Glomerular visceral epithelial cell (primary cell): ENCODE measurements at regions not wholly inside any gene's neighbourhood (a gene's known extent, or its start where the extent isn't known, plus 50 kb on each side); places are given as distances from the start of the nearest gene placed in this dataset.

Experiments used
- DNase-seq: peaks from one replicate; pipeline ENCODE4 v3.0.0-alpha.2; 2016; ENCODE audit errors: extremely low spot score

- peak; percentile 28 for DNase-seq
Observed at GRCh38 chr2:121860033-121860757, 104.7 kb downstream of the TSN start.

DNA sequence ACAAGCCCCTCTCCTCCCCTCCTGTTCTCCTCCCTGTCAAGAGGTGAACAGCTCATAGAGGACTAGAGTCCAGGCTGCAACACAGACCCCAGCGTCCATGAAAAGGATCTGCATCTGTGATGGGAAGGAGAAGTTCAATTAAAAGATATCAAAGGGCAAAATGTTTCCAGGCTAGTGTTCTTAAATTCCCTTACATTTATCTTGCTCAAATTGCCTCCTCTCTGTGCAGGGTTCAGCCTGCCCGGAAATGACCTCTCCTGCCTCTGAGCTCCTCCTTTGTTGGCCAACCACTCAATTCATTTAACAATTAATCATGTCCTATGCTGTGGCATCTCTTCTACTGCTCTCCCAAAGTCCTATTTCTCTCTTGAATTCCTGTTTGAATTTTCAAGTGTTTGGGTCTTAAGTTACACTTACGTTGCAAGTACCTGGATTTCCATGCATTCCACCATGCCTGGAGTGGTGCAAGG, 105.3 kb downstream of the TSN start:
- DNase-seq: no peak

DNA sequence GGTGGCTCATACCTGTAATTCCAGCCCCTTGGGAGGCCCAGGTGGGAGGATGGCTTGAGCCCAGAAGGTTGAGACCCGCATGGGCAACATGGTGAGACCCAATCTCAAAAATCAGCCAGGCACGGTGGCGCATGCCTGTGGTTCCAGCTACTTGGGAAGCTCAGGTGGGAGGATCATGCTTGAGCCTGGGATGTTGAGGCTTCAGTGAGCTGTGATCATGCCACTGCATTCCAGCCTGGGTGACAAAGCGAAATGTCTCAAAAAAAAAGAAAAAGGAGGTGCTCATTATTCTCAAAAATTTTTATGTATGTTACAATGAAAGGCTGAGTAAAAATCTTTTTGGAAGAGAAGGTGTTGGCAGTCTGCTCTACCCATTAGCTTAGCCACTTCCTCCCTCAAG, 106.8 kb downstream of the TSN start:
- no peak for DNase-seq

DNA sequence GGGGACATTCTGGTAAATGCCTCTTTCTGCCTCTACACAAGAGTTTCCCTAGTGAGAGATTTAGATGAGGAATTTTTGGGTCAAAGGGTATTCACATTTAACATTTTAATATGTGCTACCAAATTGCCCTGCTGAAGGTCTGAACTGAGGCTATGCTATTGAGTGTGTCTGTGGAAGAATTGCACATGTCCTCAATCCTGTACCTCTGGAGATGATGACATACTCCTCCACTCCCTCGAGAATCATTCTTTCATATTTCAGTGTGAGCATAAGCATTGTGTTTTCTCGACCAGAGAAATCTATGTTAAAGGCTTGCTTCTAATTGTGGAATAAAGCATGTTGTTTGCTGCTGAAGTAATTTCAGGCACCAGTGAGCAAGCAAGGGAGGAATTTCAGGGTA, 110.5 kb downstream of the TSN start:
- DNase-seq: no peak

GRCh38 chr2:121866789-121867188, 111.3 kb downstream of the TSN start:
- no peak for DNase-seq

- DNase-seq: no peak
Observed at GRCh38 chr2:121868652-121869051, 113.2 kb downstream of the TSN start.

DNA sequence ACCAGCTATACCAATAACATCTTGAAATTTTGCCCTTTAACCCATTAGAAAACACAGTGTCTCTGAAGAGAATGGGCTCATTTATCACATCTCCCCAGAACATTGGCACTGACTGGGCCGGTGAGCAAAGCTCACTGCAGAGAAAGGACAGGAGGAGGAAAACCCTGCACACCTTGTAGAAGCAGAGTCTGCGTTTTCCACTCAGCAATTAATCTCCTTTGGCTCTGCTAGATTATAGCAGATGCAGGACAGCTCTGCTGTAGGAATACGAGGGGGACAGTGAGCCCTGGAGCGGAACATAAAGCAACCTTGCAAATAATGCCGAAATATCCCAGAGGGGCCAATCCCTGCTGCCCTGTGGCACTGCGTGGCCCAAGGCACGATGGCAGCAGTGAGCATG, 113.9 kb downstream of the TSN start:
- no peak for DNase-seq

GRCh38 chr2:121869873-121870272, 114.4 kb downstream of the TSN start:
- no peak for DNase-seq

DNA sequence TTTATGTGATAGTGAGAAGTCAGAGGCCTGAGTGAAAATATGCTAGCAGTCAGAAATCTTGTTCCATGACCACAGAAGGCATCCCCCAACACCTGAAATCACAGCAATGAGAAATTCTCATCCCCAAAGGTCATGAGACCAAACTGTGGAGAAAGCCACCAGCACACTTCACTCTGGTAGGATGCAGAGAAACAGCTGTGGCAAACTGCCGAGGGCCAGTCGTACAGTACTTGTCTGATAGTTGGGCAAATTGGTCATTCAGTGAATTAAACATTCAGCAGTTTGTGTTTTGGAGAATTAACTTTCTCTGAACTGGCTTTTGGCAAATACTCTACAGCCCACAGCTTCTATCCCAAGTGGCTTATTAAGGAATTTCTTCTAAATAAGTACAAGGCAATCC, 117.2 kb downstream of the TSN start:
- DNase-seq: no peak

GRCh38 chr2:121873864-121874263, 118.4 kb downstream of the TSN start:
- no peak for DNase-seq

DNA sequence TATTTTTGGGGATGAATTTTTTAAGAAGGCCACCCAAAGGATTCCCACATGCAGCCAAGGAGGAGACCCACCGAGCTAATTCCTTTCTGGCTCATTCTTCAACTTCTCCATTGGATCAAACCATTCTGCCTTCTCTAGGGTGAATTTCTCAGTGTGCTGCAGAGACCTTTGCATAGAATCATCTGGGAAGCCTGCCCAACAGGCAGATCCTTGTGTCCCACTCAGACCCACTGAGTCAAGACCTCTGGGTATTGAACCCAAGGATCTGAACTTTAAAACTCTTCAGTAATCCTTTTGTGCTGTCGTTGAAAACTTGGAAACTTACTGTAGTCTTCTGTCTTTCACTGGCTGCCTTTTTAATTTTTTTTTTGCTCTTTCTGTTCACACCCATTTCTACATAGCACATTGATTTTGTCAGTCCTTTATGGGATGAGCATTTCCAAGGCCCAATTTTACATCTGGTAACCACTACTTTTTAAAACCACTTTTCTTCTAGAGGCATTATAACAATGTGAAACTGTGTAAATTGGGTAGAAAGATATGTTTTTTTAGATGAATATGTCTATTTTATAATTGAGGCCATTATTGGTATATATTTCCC, 120.2 kb downstream of the TSN start:
- no peak for DNase-seq

DNA sequence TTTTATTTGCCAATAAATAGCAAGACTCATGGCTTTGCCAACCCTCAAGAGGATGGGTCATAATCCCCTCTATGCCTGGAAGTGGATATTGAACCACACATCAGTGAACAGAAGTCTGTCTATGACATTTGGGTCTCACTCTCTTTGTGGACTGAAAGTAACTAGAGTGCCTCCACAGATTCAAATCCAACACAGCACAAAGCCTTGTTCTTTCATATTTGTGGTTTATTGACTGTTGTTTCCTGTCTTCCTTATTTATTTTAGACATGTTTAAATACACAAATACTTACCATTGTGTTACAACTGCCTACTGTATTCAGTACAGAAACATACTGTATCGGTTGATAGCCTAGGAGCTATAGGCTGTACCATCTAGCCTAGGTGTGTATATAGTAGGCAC, 121.9 kb downstream of the TSN start:
- no peak for DNase-seq

- no peak for DNase-seq
Observed at GRCh38 chr2:121880283-121880682, 124.8 kb downstream of the TSN start.

GRCh38 chr2:121881038-121881437, 125.6 kb downstream of the TSN start:
- no peak for DNase-seq

DNA sequence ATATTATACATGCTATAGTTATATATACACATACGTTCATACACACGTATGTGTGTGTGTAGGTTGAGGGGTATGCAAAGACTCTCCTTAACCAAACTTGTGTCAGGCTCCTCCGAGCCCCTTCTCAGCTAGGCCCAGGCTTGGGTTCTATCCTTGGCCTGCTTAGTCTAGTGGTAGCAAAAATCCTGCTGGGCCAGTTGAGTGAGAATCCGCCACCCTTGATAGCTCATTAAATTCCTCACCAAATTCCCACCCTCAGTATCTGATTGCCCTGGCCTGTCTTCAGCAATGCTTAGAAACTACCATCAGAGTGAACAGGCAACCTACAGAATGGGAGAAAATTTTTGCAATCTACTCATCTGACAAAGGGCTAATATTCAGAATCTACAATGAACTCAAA, 126.5 kb downstream of the TSN start:
- no peak for DNase-seq

GRCh38 chr2:121884078-121884477, 128.6 kb downstream of the TSN start:
- DNase-seq: no peak

- no peak for DNase-seq
Observed at GRCh38 chr2:121884511-121884921, 129.1 kb downstream of the TSN start.

DNA sequence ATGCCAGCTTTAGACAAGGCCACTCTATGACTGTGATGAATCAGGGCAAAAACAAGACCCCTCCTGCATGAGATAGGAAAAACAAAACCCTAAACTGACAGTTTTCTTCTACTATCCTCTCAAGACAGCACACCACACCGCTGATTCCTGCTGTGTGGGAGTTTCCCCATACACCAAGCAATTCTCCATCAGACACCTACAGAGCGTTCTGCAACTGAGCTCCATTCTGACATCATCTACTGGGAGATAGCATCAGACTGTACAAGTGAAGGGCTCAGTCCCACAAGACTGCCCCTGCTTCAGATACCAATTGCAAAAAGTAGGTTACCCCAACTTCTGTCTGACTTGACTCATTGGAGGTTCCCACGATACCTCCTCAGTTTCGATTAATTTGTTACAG, 130.6 kb downstream of the TSN start:
- DNase-seq: no peak

DNA sequence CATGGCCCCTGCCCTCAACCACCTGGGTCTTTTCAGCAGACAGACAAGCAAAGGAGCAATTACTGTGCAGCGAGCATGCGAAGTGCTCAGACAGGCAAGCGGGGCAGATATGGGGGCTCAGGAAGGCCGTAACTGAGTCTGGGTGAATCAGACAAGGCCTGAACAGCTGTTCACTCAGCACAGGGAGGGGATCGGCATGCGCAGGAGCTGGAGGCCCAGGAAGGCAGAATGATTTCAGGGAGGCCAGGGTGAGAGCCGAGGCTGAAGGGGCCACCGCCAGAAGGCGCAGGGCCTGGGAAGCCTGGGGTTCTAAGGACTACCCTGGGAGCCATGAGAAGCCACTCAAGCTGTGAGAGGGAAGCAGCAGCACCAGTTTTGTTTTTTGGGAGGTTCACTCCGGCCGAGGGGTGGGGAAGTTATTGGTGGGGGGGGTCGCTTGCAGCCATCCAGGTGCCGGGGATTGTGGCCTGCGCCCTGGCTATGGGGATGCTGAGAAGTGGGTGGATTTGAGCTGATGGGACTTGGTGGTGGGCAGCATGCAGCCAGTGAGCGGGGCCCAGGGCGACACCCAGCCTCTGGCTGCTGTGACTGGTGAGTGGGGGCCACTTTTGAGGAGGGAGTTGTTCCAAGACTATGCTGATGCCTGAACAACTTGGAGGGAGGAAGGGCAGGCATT, 132.2 kb downstream of the TSN start:
- DNase-seq: no peak

- DNase-seq: no peak
Observed at GRCh38 chr2:121888189-121888557, 132.7 kb downstream of the TSN start.

GRCh38 chr2:121890041-121890440, 134.6 kb downstream of the TSN start:
- DNase-seq: no peak

GRCh38 chr2:121895723-121896571, 140.5 kb downstream of the TSN start:
- DNase-seq: no peak
